DMS53 treated with DMSO at 0.1 percent for 48 hours (cell line): ENCODE measurements at regions not wholly inside any gene's neighbourhood (a gene's known extent, or its start where the extent isn't known, plus 50 kb on each side); places are given as distances from the start of the nearest gene placed in this dataset.
"Not testable (repeated sequence)": the region's sequence is repeated elsewhere in the genome, so short reads cannot be mapped to it uniquely, and the experiment has no call there.

Source experiments
- DNase-seq: peaks from one replicate; lab custom pipeline; 2025; ENCODE audit not compliant: unreplicated experiment; lab: John Stamatoyannopoulos, UW

DNA sequence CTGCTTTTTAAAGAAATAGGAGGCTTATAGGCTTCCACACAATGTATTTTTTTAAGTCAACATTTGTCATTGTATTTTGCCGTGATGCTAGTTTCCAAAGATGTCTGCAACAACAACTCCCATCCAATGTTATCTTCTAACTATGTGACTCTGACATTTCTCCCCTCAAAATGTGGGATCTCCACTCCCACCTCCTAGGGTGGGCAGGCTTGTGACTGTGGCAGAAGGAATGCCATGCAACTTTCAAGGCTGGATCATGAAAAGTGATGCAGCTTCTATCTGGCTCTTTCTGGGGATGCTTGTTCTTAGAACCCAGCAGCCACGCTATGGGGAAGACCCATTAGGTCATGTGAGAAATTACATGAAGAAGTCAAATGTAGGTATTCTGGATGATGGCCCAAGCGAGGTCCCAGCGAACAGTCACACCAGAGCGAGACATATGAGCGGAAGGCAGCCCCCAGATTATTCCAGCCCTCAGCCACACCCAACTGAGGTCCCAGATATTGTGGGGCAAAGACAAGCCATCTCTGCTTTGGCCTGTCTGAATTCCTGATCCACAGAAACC, 124.3 kb downstream of the BDH1 start:
- no peak for DNase-seq

DNA sequence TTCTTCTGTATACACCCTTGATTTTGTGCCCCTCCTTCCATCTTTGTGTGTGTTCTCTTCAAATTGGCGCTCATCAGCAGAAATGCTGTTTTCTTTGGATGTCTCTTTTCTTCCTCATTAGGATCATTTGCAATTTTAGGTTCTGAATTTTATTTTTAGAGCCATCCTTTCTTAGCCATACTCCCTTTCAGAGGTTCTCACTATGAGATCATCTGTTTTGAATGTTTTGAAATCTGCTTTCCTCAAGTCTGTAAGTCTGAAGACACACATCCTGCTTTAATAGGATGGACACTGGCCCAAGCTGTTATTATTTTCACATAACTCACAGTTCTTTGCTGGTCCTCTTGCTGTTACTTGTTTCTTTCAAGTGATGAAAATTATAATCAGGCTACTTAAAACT, 124.8 kb downstream of the BDH1 start:
- no peak for DNase-seq

DNA sequence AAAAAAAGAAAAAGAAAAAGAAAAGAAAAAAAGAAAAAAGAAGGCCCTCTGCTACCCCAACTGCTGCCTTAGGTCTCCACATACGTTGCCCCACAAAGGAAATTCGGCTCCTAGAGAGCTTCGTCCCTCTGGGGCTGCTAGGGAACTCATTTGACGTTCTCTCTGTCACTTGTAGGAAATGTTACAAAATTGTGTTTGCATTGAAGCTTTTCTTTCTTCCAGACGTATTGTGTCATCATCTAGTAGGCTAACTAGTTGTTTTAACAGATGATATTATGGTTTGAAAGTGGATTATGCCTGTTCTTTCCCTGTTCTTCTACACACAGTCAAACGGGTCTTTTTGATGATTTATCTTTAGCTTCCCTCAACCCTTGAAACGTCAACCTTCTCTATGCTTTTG, 125.3 kb downstream of the BDH1 start:
- no peak for DNase-seq

DNA sequence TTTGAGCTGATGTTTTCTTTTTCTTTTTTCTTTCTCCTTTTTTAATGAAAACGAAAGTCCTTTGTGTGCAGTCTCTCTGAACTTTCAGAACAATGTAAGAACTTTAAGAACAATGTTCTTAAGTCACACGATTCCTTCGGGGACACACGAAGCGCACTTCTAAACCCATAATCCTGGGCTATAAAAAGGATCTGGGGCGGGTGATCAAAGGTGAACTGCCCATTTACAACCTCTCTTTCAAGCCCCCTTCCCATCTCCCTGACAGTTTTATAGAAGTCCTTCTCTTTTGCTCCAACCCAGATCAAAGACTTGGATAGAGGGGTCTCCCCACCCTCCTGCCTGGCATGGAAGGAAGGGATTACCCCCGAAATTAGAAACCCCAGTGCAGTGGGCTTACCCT, 126.8 kb downstream of the BDH1 start:
- no peak for DNase-seq

DNA sequence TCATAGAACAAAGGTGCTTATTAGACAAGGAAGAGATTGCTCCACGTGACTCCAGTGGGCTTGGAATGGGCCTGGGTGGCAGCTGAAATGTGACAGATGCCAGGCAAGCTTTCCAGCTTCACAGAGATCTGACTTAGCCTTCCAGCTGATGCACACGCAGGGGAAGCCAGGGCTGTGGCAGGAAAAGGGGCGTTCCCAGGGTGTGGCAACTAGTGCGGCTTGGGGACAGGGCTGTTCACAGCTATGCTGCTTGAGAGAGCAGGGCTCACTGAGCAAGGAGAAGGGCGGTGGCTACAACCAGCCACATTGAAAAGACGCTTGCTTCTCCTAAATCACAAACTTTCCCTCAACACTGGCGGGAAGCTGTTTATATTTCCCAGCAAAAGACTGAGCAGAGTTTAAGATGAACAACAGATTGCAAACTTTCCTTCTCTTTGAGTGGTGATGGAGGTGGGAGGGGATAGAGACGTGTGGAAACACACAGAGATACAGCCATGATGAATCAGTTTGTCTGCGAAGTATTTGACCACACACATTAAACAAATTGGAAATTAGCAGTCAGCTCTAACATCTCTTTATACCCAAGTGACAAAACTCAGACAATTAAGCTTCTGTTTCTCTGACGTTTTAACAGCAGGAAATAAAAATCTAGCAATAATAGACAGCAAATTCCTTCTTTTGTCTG, 127.5 kb downstream of the BDH1 start:
- no peak for DNase-seq

DNA sequence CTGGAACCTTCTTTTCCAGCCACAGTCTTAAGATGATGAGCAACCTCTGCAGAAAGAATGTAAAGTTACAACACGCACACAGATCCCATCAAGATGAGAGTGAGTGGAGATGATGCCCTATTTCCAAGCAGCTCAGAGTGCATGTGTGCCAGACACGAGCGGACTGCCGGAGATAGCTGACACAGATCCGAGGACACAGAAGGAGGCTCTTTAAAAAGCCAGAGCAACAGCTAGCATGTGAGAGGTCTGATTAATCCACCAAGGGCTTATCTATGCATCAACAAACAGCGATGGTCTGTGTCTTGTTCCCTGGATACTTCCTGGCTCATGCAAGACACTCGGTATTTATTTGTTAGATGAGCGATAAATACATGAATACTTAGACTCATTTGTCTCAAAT, 128.6 kb upstream of the DLG1 start:
- no peak for DNase-seq

DNA sequence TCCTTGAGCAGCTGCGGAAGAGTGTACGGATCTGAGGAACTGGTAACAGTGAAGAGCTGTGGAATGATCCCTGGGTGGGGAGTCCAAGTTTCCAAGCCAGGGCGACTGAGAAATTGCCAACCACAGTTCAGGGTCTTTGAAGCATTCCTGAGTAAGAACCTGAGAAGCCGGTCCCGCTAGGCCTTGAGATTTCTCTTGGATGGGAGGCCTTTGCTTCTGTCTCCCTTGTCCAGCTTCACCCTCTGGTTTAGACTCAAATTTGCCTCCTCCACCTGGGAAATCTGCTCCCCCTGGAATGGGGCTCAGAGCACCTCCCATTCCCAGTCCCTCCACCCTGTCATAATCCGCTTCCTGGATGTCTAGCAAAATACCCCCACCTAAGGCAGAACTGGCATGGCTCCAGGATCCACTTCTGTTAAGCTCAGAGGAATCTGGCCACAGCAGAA, 127.7 kb upstream of the DLG1 start:
- no peak for DNase-seq

DNA sequence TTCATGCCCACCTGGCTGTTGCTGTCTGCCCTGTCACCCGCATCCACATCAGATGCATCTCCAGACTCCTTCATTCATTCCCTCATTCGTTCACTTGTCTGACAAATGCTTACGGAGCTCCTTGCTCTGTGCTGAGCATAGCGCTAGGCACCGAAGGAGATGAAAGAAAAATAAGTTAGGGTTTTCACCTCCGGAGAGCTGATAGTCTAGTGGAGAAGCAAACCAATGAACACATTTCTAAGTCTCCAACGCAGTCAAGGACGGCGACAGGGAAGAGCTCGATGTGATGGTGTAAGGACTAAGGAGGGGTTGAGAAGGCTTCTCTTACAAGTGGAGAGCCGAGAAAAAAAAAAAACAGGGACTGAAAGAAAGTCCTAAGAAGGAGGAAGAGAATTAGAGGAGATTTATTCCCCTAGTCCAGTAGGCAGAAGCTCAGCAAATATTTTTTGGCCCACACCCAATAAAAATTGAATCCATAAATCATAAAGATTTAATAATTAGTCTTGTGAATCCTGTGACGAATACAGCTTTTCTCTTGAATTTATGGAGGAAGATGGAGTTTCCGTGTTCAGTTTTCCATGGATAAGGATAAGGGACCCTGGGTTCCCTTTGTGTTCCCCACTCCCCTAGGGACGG, 127.2 kb upstream of the DLG1 start:
- no peak for DNase-seq

DNA sequence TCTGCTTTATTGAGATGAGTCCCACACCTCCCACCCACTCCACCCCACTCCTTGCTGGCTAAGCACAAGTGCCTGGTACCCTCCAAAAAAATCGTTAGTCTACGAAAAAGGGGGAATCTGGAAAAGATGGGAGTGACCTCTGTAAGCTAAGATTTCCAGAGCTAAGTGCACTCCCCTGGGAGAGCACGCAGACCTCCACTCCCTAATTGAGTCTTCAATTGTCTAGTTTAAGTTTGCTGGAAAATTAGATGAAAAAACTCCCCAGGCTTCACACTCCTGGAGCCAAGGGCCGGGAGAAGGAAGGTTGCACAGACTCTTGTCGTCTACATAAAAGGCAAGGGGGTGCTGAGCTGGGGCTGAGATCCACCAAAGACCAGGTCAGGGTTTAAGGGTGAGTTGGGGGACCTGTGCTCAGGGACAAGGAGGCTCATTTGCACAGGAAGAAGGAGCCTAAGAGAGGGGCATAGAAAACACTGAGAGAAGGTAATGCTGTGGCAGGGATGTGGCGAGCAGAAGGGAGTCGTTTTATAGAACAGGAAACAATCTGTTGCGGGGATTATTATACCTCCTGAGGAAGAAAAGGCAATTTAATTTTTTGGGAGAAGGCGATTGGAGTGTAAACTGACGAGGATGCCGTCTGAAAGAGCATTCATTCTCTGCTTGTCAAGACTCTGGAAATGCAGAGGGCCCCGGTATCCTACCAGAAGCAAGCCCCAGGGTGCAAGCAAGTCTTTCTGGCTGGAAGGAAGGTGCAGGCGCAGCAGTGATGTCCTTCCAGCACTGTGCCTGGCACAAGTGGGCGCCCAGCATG, 126.5 kb upstream of the DLG1 start:
- DNase-seq = no peak

DNA sequence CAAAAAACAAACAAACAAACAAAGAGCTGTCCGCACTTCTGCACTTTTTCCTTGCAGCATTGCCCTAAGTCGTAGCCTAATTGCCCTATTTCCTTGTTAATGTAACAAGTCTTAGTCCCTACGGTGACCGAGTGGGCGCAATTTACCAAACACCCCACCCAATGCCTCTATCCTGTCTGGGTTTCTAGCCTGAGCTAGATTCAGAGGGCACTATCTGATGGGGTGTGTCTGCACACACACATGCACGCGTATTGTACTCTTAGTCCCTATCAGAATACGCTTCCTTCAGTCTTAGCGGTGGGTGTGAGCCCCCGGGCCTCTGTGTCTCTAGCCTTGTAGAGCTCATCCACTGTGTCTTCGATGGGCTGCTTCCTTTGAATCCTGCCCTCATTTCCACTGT, 125.9 kb upstream of the DLG1 start:
- DNase-seq = no peak

DNA sequence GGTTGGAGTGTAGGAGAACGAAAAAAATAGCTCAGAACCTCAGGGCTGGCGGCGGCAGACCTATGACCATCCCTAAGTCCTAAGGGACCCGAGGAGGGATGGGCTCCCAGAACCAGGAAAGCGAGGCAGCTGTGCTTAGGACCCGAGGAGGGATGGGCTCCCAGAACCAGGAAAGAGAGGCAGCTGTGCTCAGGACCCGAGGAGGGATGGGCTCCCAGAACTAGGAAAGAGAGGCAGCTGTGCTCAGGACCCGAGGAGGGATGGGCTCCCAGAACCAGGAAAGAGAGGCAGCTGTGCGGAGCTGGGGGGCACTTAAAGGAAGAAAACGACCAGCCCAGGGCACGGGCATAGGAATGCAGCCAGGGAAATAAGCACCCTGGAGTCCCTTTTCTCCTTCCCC, 125.0 kb upstream of the DLG1 start:
- DNase-seq = no peak

DNA sequence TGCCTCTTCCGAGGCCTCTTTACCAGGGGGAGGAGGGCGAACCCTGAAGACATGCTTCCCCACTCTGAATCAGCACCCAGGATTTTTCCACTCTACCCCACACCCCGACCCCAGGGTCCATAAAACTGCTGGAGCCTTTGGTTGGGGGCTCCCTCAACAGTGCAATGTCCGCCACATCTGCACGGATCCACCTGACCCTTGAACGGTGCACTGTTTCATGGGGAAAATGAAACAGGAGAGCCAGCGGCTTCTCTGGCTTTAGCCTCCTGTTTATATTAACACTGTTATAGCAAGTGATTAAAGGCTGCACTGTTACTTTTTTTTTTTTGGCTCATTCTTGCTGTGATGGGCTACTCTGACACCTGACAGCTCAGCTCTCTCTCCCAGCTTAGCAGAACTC, 124.1 kb upstream of the DLG1 start:
- DNase-seq = no peak

DNA sequence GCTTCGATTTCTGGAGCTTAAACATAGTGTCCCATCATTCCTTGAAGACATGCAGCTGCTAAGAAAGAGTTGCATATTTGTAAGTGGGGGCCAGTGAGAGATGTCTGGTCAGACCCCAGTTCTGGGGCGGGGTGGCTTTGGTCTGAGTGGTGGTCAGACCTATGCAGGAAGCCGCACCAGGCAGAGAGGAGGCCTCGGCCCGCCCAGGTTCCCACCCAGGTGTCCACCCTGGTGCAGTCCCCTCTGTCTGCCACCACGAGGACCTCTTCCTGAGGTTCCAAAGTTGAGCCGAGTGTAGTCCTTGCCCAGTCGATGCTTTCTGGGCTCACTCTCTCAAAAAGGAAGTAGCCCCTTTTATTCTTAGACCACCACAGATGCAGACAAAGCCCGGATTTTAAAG, 122.6 kb upstream of the DLG1 start:
- DNase-seq = no peak

DNA sequence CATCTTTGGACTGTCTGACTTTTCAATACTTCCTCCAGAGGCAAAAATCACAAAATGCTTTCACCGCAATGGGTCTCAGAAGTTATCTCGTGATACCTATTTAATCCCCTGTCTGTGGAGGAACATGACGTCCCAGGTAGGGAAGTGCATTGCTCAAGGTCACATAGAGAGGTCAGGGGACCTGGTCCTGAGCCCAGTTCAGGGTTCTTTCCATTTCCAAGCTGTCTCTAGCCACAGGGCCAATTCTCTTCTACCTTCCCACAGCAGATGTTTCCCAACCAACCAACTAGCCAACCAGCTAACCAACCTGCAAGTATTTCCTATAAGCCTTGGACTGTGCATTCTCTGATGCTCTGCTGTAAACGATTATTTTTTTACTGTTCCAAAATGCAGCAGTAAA, 122.2 kb upstream of the DLG1 start:
- no peak for DNase-seq

DNA sequence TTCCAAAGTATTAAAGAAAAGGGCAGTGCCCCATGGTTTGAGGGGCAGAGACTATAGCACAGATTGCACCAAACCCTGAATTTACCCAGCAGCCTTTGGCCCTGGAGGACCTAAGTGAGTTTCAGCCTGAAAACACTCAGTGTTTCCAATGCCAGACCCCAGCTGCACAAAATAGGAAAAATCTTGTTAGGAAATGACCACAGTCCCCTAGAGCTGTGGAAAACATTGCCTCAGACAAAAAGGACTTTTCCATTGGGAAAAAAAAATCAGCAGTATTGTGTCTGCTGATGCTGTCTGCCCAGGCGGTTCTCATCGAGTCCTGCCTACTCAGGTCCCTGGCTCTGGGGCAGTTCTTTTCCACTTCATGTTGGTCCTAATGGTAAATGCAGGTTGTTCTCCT, 121.7 kb upstream of the DLG1 start:
- no peak for DNase-seq

DNA sequence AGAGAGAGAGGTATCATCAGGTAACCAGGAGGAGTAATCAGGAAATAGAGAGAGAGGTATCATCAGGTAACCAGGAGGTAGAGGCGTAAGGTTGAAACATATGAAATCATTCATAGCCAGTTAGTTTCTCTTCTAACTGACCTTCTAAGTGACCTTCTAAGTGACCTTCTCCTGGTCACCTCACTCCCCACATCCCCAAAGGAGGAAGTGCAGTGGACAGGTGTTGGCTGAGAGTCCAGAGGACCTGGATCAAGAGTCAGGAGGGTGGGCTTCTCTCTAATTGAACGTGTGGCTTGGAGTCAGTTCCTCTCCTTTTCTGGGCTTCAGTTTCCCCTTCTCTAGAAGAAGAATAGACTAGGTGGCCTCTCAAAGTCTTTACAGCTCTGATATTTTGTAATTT, 121.3 kb upstream of the DLG1 start:
- no peak for DNase-seq

DNA sequence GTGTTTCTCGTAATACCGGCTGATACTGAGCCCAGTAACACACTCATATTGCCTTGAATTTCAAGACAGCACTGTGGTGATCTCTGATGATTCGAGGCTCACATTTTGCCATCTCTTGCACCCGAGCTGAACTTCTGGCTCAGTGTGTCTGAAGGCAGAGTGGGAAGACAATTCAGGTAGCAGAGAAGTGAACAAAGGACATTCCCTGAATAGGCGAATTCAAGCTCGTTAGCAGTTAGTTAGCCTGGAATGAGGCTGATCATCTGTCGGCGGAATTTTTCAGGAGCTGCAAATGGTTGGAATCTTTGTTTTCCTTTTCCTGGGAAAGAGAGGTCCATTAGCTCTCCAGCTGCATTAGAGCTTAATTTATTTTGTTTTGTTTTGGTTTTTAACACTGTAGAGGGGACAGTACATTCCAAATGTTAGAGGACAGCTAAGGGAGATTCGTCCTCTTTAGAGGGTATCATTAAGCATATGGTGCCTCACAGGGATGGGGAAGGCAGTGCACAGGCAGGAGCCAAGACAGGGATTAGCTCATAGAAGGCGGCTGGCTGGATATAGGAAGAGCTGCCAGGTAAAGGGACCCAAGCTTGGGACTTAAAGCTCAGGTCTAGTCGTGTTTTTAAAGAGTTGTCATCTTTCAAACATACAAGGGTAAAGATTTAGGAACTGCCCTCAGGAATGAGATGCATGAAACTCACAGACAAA, 119.7 kb upstream of the DLG1 start:
- no peak for DNase-seq

DNA sequence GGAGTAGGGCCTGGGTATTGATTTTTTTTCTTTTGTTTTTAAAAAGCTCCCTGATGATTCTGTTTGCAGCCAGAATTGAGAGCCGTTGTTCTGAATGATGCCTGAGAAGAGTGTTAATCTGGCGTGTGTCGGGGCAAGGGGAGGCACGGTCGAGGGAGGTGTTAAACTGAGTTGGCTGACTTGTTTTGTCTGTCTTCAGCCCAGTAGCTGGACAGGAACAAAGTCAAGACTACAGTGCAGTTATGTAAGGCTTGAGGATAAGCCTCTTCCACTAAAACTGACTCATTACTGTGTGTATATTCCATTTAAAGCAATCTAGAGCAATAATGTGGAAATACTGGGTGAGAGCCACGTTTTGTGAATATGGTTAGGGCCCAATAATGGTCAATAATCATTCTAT, 119.0 kb upstream of the DLG1 start:
- no peak for DNase-seq

DNA sequence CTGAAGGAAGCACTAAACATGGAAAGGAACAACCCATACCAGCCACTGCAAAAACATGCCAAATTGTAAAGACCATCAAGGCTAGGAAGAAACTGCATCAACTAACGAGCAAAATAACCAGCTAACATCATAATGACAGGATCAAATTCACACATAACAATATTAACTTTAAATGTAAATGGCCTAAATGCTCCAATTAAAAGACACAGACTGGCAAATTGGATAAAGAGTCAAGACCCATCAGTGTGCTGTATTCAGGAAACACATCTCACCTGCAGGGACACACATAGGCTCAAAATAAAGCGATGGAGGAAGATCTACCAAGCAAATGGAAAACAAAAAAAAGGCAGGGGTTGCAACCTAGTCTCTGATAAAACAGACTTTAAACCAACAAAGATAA, 113.5 kb upstream of the DLG1 start:
- not testable (repeated sequence) for DNase-seq

DNA sequence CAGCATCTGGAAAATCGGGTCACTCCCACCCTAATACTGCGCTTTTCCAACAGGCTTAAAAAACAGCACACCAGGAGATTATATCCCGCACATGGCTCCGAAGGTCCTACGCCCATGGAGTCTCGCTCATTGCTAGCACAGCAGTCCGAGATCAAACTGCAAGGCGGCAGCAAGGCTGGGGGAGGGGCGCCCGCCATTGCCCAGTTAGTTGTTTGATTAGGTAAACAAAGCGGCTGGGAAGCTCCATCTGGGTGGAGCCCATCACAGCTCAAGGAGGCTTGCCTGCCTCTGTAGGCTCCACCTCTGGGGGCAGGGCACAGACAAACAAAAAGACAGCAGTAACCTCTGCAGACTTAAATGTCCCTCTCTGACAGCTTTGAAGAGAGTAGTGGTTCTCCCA, 111.8 kb upstream of the DLG1 start:
- not testable (repeated sequence) for DNase-seq
